Tibial nerve (tissue), 4 donors: ENCODE measurements at regions not wholly inside any gene's neighbourhood (a gene's known extent, or its start where the extent isn't known, plus 50 kb on each side); places are given as distances from the start of the nearest gene placed in this dataset.
"Not testable (repeated sequence)": the region's sequence is repeated elsewhere in the genome, so short reads cannot be mapped to it uniquely, and the experiment has no call there.

Source experiments
- DNase-seq, 2 donors: peaks; one replicate each; pipeline ENCODE4 v3.0.0-alpha.2; 2019; ENCODE audit warnings: low spot score in 2 of 2
- H3K27ac ChIP-seq, 4 donors: fragments of 200-600 bp; sonication (generic) in 3 of 4; one replicate each; pipeline ENCODE4 v1.5.1; 2017 to 2019; ENCODE audit warnings: mild to moderate bottlenecking in 1 of 4
- H3K27me3 ChIP-seq, 2 donors: fragments of 200-600 bp; sonication (generic) in 1 of 2; one replicate each; pipeline versions ENCODE4 v1.5.1 to v1.6.0; 2017 to 2019
- H3K36me3 ChIP-seq, 3 donors: fragments of 200-600 bp; sonication (generic); one replicate each; pipeline ENCODE4 v1.5.1; 2018 to 2019
- H3K4me1 ChIP-seq, 4 donors: fragments of 200-600 bp; sonication (generic) in 3 of 4; one replicate each; pipeline ENCODE4 v1.5.1; 2017 to 2019
- H3K4me3 ChIP-seq, 4 donors: fragments of 200-600 bp; sonication (generic) in 3 of 4; one replicate each; pipeline ENCODE4 v1.5.1; 2017 to 2019; ENCODE audit warnings: mild to moderate bottlenecking in 1 of 4, moderate library complexity in 1 of 4
- H3K9me3 ChIP-seq, 4 donors: fragments of 200-600 bp; sonication (generic) in 3 of 4; one replicate each; pipeline ENCODE4 v1.5.1; 2017 to 2019
- CTCF ChIP-seq, 5 experiments: fragments of 200-600 bp in 3 of 5; fragments of 450-650 bp in 2 of 5; sonication (generic) in 3 of 5; IDR thresholded peaks; one replicate each; pipeline ENCODE4 v1.5.1; 2016 to 2019; ENCODE audit warnings: antibody characterized with exemption in 5 of 5, mild to moderate bottlenecking in 3 of 5, moderate library complexity in 2 of 5
- EP300 ChIP-seq, 2 donors: sonication (generic); formaldehyde crosslinking; IDR thresholded peaks; one replicate each; pipeline ENCODE4 v1.6.1; 2017; ENCODE audit warnings: antibody characterized with exemption in 2 of 2, mild to moderate bottlenecking in 1 of 2
- POLR2A ChIP-seq, 2 donors: fragments of 450-650 bp; IDR thresholded peaks; one replicate each; pipeline ENCODE4 v1.6.1; 2017; ENCODE audit warnings: antibody characterized with exemption in 2 of 2, mild to moderate bottlenecking in 2 of 2, moderate library complexity in 2 of 2
- WGBS, 2 donors: methylation state at CpG; one replicate each; pipeline ENCODE4 v1.1.5; 2018; 5-methylcytosine and 5-hydroxymethylcytosine counted together

DNA sequence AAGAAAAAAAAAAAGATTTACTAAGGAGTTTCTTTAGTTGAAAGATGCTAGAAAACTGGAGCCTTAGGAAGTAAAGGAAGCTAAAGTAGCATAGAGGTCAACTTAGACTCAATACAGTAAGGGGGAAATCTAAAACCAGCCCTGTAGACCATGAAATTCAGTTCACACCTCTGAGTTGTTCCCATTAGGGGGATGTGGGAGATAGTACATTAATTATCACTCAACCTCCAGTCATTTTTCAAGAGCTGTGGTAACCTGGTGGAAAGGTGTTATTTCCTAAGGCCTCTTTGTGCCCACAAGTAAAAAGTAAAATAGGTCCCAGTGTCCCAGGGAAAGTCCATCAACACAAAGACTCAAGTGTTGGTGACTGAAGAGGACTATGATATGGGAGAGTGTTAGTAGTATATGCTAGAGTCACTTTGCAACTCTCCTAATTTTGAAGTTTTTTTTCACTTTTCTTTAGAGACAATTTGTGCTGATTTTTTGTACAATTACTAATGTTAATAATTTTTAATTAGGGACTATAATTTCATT, 1274.4 kb upstream of the EPHA6 start:
- DNase-seq: no peak

GRCh38 chr3:95565502-95565901, 1248.9 kb upstream of the EPHA6 start:
- Histone ChIP-seq H3K4me3 (no peak overlapping the region), H3K4me1 (no peaks in the 10 kb centered on the region), H3K27me3 (no peaks in the 10 kb centered on the region), H3K27ac (no peak overlapping the region), H3K36me3 (no peaks in the 10 kb centered on the region), H3K9me3 (peaks cover 0 to 19% (median 0%) of the 10 kb centered on the region in 4 donors)
- WGBS, 2 donors: 89 to 90% methylated on average over 1 of the region's 1 CpG
- no peak for DNase-seq
- TF ChIP-seq EP300 (IDR thresholded peaks at IDR 0.05) (no peak), POLR2A (IDR thresholded peaks at IDR 0.05) (no peak), CTCF (IDR thresholded peaks at IDR 0.05) (no peak)

More for the DNA sequence above, 1274.4 kb upstream of the EPHA6 start:
- H3K4me1 ChIP-seq: no peaks in the 10 kb centered on the region
- no peaks in the 10 kb centered on the region for H3K36me3 ChIP-seq
- no peak overlapping the region for H3K4me3 ChIP-seq
- TF ChIP-seq EP300 (IDR thresholded peaks at IDR 0.05): no peak
- TF ChIP-seq CTCF (IDR thresholded peaks at IDR 0.05): no peak
- TF ChIP-seq POLR2A (IDR thresholded peaks at IDR 0.05): no peak
- no peak overlapping the region for H3K27ac ChIP-seq
- H3K27me3 ChIP-seq: no peaks in the 10 kb centered on the region
- no peaks in the 10 kb centered on the region for H3K9me3 ChIP-seq

GRCh38 chr3:95567346-95567745, 1247.0 kb upstream of the EPHA6 start:
- TF ChIP-seq POLR2A (IDR thresholded peaks at IDR 0.05): no peak
- TF ChIP-seq CTCF (IDR thresholded peaks at IDR 0.05): no peak
- TF ChIP-seq EP300 (IDR thresholded peaks at IDR 0.05): no peak
- Histone ChIP-seq H3K27me3 (no peaks in the 10 kb centered on the region), H3K9me3 (peaks cover 0 to 19% (median 0%) of the 10 kb centered on the region in 4 donors), H3K4me3 (no peak overlapping the region), H3K36me3 (no peaks in the 10 kb centered on the region), H3K4me1 (no peaks in the 10 kb centered on the region), H3K27ac (no peak overlapping the region)
- 50 to 59% methylated on average over 3 of the region's 3 CpGs for WGBS, 2 donors
- no peak for DNase-seq

- no peak for TF ChIP-seq POLR2A (IDR thresholded peaks at IDR 0.05)
- 66 to 71% methylated on average over 2 of the region's 2 CpGs for WGBS, 2 donors
These were observed 1227.6 kb upstream of the EPHA6 start for GRCh38 chr3:95586754-95587153.

GRCh38 chr3:95587641-95588040, 1226.8 kb upstream of the EPHA6 start:
- 68 to 80% methylated on average over 8 of the region's 8 CpGs for WGBS, 2 donors
- not testable (repeated sequence) for DNase-seq

More at GRCh38 chr3:95586754-95587153, 1227.6 kb upstream of the EPHA6 start:
- Histone ChIP-seq H3K9me3 (peaks cover 0 to 15% (median 0%) of the 10 kb centered on the region in 4 donors), H3K27me3 (no peaks in the 10 kb centered on the region), H3K4me1 (no peaks in the 10 kb centered on the region), H3K27ac (no peak overlapping the region), H3K36me3 (no peaks in the 10 kb centered on the region), H3K4me3 (no peak overlapping the region)
- no peak for DNase-seq

GRCh38 chr3:95588473-95588872, 1225.9 kb upstream of the EPHA6 start:
- H3K4me3 ChIP-seq: no peak overlapping the region
- no peaks in the 10 kb centered on the region for H3K4me1 ChIP-seq
- H3K9me3 ChIP-seq: peaks cover 0 to 15% (median 0%) of the 10 kb centered on the region in 4 donors
- no peaks in the 10 kb centered on the region for H3K27me3 ChIP-seq
- H3K27ac ChIP-seq: no peak overlapping the region
- WGBS, 2 donors: 83 to 88% methylated on average over 7 to 13 of the region's 13 CpGs
- H3K36me3 ChIP-seq: no peaks in the 10 kb centered on the region
- no peak for TF ChIP-seq EP300 (IDR thresholded peaks at IDR 0.05)
- no peak for TF ChIP-seq POLR2A (IDR thresholded peaks at IDR 0.05)
- no peak for DNase-seq

More at GRCh38 chr3:95587641-95588040, 1226.8 kb upstream of the EPHA6 start:
- not testable (repeated sequence) for H3K36me3 ChIP-seq, H3K4me1 ChIP-seq, H3K4me3 ChIP-seq, H3K27ac ChIP-seq, H3K27me3 ChIP-seq
- peaks cover 0 to 15% (median 0%) of the 10 kb centered on the region in 4 donors for H3K9me3 ChIP-seq
